Stromal cell of bone marrow (primary cell): ENCODE measurements at regions not wholly inside any gene's neighbourhood (a gene's known extent, or its start where the extent isn't known, plus 50 kb on each side); places are given as distances from the start of the nearest gene placed in this dataset.
A peak's percentile ranks its signal among the peaks of the same experiment; 100 is the strongest.

Source experiments
- DNase-seq: peaks from one replicate; pipeline ENCODE4 v3.0.0-alpha.2; 2012; ENCODE audit warnings: low read depth

DNA sequence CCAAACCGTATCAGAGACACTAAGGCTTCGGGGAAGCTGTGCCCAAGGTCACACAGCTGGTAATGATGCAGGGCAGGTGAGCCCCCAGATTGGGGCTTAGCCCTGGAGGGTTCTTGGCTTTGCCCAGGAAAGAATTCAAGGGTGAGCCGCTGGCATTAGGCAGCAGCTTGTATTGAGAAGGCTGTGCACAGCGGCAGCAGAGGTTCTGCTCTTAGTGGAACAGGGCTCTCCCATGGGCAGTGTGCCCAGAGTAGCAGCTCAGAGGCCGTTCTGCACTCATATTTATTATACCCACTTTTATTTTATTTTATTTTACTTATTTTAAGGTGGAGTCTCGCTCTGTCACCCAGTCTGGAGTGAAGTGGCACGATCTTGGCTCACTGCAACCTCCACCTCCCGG, 85.8 kb upstream of the IER5L start:
- DNase-seq, result no peak

DNA sequence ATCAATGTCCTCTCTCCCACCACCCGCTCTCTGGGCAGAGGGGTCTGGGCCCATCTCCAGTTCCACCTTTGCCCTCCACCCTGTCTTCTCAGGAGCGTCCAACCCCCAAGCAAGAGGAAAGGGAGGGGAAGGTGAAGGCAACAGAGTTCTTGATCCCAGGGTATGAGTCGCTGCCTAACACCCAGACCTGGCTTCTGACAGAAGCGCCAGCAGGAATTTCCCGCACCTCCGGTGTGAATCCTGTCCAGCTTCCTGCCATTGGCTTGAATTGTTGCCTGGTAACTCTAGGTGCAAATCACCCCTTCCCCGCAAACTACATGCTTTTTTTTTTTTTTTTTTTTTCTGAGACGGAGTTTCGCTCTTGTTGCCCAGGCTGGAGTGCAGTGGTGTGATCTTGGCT, 84.2 kb upstream of the IER5L start:
- DNase-seq, result no peak

DNA sequence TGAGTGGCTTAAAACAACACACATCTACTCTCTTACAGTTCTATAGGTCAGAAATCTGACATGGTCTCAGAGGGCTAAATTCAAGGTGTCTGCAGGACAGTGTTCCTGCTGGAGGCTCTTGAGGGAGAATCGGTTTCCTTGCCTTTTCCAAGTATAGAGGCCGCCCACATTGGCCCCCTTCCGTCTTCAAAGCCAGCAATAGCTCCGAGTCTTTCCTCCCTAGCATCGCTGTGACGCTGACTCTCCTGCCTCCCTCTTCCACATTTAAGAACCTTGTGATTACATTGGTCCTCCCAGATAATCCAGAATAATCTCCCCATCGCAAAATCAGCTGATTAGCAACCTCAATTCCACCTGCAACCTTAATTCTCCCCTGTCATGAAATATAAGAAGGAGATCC, 81.3 kb upstream of the IER5L start:
- DNase-seq, result no peak

DNA sequence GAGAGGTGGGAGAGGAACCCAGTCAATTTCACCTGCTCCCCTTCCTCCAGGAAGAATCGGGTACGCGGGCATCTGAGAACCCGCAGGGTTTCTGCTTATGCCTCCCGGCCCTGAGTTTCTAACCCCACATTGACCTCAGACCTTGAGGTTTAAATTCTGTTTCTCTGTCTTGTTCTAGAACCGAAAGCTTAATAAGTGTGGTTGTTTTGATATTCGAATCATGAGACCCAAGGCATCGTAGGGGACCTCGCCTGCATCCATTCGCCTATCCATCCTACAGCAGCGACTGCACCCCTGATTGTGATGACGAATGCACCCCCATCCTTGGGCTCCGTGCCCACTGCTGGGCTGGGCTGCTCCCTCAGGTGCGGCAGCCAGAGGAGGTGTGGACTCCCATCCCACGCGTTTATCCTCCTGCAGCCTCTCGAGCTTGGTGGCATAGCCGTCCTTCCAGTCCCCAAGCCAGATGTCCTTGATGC, 80.8 kb upstream of the IER5L start:
- DNase-seq, result no peak

DNA sequence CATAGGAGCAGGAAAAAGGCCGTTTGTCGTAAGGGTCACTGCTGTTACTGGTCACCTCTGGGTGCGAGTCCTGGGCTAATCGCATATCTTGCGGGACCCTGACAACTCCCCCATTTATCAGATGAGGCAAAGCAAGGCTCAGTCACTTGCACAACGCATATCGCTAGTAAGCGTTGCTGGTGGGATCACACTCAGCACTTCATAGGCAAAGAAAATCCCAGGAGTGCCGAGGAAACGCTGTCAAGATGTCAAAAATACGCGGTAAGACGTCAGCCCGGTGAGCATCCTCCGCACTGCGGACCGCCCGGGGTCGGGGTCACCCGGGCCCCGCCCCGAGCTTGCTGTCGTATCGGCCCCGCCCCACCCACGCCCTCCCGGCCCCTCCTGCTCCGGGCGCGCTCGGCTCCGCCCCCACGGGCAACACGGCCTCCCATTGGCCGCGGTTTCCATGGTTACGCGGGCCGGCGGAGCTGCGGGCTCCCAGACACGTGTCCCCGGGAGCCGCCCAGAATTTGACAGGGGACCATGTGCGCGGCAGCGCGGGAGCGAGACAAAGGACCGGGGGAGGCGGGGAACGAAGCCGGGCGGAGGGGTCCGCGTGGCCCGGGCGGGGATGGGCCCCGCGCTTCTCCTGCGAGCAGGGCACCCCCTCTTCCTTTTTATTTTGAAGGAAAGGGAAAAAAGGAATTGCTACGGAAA, 80.2 kb upstream of the IER5L start:
- peak; percentile 77 for DNase-seq

DNA sequence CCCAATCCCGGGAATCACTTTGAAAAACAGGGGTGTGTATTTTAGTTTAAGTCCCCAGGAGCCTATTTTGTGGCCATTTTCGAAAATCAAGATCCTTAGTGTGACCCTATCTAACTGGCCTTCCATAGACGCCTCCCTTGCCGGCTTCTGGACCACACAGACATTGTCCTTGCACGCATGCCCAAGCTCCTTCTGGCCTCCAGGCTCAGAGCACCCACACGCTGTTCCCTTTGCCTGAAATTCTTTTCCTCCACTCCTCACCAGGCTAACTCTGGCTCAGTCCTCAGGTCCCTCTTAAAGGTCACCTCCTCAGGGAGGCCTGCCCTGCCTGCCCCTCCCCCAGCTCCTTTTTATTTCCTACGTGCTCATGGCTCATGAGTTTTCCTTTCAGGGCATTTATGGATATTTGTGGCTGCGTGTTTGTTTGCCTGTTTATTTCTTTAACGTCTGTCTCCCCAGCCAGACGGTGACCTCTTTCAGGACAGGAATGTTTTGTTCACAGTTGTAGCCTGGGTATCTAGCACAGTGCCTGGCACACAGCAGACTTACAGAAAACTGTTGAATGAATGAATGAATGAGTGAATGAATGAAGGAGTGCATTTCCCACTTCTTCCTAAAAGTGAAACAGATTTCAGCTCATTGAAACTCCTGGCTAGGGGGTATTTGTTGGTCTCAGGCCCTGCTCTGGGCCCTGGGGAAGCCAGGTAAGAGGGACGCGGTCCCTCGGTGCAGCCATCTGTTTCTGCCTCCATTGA, 79.1 kb upstream of the IER5L start:
- no peak for DNase-seq

DNA sequence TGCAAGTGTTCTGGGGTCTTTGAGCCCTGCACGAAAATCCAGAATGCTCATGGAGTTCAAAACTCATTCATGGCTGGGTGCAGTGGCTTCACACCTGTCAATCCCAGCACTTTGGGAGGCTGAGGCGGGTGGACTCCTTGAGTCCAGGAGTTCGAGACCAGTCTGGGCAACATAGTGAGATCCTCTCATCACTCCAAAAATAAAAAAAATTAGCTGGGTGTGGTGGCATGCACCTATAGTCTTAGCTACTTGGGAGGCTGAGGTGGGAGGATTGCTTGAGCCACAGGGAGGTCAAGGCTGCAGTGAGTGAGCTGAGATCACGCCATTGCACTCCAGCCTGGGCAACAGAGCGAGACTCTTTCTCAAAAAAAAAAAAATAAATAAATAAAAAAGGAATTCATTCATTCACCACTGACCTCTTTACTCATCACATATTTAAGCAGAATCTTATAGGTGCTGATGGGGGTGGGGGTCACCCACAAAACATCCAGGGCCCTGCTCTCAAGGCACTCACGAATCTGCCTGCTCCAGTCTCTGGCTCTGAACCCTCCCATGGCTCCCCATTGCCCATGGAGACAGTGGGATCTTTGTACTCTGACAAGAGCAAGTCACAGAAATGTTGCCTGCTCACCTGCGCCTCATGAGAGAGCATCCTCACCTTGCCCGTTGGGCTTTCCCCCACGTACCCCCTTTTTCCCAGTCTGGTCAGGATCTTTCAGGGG, 76.7 kb upstream of the IER5L start:
- DNase-seq, result no peak

DNA sequence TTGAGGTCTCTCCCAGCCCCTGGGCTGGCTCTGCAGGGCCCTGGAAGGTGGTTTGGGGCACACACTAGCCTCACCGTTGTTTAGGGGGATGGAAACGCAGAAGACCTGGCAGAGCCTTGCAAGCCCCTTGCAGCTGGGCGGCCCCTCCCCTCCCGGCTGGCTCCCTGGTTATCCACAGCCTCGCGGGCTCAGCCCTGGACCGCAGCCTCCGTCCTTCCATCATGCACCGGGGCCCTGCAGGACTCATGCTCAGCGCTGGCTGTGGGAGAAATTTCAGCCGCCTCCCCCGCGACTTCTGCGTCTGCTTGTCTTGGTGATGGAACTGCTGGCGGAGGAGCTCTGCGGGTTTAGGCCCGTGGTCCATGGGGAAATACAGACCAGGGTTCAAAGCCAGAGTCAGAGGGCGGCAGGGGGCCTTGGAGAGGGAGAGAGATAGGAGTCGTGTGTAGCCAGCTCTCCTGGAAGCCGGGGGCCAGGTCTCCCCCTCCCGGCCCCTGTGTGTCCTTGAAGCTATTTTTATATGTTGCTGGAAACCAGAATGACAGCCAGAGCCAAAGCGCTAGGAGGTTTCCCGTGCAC, 75.8 kb upstream of the IER5L start:
- DNase-seq, result peak; percentile 25

DNA sequence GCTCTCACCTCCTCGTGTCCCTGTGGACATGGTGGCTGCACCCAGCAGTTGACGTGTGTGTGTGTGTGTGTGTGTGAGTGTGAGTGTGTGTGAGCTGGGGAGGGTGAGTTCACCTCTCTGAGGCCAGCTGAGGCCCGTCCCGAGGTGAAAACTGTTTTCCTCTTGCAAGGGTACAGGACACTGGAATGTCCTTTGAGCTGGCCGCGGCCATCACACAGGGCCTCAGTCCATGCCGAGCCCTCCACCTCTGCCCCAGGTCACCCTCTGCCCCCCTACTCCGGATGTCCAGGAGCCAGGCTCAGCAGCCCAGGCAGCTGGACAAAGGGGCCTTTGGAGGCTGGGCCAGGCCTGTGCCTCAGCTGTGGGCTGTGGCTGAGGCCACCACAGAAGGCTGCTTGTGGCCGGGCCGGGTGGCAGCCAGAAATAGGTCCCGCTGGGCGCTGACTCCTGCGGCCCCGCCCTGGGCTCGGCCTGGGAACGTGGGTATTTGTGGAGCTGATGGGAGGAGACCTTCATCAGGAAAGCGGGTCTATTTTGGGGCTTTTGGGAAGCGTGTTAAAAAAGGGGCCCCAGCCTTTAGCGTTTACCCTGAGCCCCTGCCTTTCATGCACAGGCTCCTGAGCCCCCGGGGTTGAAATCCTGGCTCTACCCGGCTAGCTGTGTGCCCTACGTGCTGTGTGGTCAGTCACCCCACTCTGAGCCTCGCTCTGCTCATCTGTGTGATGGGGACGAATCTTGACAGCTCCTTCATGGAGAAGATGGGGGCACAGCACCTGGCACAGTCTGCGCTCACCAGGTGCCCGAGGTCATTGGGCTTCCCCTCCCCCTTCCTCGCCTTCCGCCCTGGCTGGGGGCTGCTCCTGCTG, 75.1 kb upstream of the IER5L start:
- DNase-seq, result no peak

DNA sequence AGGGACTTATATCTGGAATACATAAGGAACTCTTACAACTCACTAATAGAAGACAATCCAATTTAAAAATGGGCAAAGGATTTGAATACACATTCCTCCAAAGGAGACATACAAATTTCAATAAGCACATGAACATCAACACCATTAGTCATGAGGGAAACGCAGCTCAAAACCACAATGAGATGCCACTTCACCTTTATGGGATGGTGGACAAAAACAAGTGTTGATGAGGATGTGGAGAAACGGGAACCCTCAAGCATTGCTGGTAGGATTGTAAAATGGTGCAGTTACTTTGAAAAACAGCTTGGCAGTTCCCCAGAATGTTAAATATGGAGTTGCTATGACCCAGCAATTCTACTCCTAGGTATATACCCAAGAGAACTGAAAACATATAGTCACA, 72.7 kb upstream of the IER5L start:
- no peak for DNase-seq

DNA sequence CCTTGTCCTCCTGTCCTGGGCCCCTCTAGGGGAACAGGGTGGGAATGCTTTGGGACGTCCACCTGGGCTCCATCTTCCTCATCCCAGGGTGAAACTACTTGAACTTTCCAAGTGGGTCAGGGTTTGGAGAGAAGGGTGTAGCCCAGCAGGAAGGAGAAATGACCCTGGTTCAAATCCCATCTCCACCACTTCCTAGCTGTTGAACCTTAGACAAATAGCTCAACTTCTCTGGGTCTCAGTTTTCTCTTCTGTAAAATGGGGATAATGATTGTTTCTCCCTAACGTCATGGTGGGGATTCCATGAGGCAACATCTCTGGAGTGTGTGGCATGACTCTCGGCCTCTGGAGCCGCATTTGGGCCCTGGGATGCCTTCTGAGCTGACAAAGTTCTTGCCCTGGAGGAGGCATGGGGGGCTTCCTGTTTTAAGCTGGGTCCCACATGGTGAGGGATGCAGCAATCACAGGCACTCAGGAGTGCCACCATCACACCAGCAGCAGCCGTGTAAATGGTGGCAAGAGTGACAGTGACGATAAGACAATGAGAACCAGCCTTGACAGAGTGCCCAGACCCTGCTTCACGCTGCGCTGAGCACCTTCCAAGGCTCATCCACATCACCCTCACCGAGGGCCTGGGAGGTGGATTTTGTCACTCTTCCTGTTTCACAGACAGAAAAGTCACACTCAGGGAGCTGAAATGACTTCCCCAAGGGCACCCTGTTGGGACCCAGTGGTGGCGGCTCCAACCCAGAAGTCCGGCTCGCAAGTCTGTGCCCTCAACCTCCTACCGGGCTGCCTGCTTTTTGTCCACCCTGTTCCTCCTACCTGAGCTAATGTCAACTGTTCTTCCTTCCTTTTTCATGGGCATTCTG, 69.5 kb upstream of the IER5L start:
- DNase-seq, result no peak

DNA sequence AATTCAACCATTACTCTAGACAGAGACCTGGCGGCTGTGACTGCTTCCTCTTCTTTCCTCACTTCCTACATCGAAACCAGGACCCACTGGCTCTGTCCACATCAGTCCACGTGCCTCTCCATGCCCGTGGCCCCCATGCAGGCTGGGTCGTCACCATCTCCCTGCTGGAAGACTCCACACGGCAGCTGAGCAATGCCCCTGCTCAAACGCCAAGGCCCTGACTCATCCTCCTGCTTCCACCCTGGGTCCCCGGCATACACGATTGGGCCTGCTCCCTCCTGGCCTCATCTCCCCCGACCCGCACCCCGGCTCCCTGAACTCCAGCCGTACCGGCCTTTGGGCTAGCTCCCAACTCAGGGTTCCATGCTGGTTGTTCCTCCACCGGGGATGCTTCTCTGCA, 67.2 kb upstream of the IER5L start:
- no peak for DNase-seq

DNA sequence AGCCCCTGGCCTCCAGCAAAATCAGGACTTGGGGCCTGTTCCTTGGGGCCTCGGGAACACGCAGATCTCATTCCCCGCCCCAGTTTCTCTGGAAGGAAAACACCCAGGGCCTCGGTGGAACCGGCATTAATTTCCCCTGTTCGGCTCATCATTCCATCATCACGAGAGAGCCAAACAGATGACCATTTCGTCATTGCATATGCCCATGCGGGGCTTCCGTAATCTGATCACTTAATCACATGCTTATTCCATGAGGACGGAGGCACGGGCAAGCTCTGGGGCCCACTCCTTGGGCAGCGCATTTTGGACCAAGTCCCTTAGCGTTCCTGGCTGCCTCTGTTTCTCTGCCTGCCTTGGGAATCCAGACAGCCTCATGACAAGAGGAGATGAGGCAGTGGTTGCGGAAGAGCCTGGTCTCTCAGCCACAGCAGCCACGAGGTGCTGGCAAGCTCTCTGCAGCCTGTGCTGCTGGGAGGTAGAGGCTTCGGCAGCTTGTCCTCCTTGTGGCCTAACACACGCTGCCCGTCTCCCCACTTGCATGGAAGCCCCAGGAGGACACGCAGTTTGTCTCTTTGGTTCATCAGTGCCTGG, 65.0 kb upstream of the IER5L start:
- DNase-seq, result peak; percentile 79

DNA sequence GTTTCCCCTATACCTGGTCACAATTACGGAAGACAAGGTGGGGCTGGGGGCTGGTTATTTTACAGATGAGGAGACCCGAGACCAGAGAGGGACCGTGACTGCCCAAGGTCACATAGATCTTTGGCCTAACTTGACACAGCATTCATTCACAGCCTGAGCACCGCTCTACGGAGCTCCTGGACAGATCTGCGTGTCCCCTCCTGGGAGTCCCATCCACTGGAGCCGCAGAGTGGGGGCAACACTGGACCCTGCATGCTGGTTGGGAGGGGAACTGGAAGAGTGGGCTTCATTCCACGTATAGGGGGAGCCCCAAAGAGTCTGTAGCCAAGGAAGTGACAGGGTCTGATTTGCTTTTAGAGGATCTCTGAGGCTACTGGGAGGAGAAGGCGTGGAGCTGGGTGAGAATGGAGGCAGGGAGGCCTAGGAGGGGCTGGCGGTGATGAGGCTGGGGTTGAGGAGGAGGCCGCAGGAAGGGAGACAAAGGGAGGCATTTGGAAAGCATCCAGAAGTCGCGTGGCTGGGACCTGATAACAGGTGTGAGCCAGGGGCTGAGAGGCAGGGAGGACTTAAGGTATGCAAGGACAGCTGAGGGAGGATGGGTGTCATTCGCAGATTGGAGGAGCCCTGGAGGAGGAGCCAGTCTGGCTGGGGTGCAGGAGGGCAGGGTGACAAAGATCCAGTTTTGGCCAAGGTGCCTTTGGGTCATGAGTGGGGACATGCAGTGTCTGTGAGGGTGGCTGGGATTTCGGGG, 64.3 kb upstream of the IER5L start:
- DNase-seq, result no peak

DNA sequence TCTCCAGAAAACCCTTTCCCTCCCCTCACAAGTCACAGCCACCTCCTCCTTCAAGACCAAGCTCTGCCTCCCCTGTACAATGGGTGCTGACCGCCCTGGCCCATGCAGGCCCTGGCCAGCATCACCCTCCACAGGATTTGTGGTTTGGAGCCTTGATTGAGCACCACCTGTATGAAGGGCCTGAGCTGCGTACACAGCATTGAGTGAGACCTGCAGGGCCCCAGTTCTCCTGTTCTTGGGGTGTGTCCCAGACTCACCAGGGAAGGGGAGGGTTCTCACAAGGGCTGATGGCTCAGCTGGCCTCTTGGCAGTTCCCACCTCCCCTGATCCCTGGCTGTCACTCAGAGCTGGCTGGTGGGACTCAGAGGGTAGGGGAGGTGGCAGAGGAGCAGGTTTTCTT, 63.7 kb upstream of the IER5L start:
- DNase-seq, result no peak

DNA sequence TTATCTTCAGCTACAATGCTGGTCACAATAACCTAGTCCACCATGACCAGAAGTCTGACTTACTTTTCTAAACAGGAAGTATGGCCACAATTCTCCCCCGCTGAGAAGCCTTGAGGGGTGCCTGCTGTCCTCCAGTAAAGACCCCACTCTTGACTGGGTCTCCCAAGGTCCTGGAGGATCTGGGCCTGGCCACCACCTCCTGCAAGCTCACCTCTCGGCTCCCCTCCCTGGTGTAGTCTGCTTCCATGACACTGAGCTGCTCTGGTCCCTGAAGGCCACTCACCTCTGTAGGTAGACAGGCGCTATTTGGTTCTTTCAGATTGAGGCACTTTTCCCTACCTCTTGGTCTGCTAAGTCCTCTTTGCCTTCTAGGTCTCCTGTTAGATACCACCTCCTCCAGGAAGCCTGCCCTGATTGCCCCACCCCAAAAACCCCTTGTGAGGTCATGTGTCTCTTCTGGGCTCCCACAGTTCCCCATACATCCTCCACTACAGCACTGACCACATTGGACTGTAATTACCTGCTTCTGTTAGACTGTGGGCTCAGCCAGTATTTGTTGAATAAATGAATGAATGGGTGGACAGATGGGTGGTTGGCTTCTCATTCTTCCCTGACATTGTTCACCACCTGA, 62.6 kb upstream of the IER5L start:
- no peak for DNase-seq

DNA sequence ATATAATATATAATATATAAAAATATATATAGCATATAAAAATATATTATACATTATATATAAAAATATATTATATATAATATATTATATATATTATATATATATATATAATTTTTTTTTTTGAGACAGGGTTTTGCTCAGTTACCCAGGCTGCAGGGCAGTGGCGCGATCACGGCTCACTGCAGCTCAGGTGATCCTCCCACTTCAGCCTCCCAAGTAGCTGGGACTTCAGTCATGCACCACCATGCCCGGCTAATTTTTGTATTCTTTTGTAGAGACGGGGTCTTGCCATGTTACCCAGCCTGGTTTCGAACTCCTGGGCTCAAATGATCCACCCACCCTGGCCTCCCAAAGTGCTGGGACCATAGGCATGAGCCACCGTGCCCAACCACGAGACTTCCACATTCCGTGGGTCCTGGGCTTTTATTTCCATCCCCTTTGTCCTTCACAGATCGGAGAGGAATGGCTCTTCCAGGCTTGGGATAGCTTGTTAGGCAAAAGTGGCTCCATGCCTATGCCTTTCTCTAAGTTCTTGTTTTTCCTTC, 62.0 kb upstream of the IER5L start:
- no peak for DNase-seq

DNA sequence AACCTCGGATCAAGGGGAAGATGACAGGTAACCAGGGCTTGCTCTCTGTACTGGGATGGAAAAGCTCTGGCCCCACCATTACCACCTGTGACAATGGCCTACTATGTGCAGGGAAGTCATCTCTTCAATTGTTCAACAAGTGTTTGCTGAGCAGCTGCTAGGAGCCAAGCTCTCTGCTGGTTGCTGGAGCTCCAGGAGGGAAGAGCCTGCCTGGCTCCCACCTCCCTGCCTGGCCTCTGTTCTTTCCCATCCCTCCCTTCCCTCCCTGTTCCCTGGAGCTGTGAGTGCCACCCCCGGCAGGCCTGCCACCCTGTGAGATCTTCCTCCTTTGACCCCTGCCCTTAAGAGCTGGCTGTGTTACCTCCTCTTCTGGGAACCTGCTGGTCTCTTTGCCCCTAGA, 59.7 kb upstream of the IER5L start:
- no peak for DNase-seq

DNA sequence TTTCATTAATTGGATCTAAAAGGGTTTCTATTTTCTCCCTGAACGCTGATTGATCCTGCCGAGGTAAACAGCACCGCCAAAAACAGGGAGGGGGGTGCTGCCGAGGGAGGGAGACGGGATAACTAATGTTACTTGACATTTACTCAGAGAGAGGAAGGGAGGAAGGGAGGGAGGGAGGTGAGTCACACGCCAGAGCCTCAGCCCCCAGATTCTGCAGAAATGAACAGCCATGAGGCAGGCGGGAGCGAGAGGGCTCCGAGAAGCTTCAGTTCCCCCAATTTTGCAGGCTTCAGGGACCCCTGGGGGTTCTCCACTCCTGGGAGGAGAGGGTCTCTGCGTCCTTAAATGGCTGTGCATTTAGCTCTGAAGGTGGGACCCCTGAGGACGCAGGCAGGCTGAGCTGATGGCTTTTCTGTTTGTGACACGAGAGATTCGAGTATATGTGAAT, 59.1 kb upstream of the IER5L start:
- DNase-seq, result peak; percentile 30
